ENCODE measurements at regions not wholly inside any gene's neighbourhood (a gene's known extent, or its start where the extent isn't known, plus 50 kb on each side); places are given as distances from the start of the nearest gene placed in this dataset.

DNA sequence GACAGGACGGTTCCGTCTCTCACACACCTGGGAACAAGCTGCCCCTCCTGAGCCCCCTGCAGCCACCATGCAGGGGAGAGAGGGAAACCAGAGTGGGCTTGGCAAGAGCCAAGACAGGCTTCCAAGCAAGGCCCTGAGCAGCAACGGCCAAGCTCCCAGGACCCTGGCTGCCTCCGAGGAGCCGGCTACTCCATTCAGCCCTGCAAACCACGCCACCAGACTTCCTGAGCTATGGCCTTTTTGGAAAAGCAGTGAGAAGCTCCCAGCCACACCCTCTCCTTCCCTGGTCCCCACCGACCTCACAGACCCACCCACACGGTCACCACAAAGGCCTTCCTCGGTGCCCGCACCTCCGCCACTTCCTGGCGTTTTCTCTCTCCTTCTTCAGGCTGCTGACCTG is 479.0 kb downstream of the BRD1 start:
- 33% methylated on average over 1 of the region's 12 CpGs; no CpG with 5 or more reads in 1 of the 2 experiments for WGBS, 2 experiments (ENCODE audit: extremely low coverage in 2 of 2, insufficient read length in 1 of 2)
- Histone ChIP-seq H3K9me3 (ENCODE audit: control insufficient read depth, insufficient read depth, low read length) (peaks cover 59% of the 10 kb centered on the region), H3K4me1 (ENCODE audit: control insufficient read depth, insufficient read depth, low read length) (no peaks in the 10 kb centered on the region), H2AFZ (replicated peaks; ENCODE audit: low read length, poor library complexity) (no peak overlapping the region), H2AK5ac (ENCODE audit: low read depth, low read length) (no peak overlapping the region), H3K27ac (ENCODE audit: insufficient read depth, low read length) (no peak overlapping the region), H3K23ac (ENCODE audit: low read depth, low read length) (no peak overlapping the region), H3K79me1 (ENCODE audit: low read depth in 1 of 2, low read length in 2 of 2) (no peaks in the 10 kb centered on the region), H4K8ac (ENCODE audit: low read depth in 2 of 2, low read length in 2 of 2) (no peak overlapping the region), H2BK20ac (ENCODE audit: low read depth, low read length) (no peak overlapping the region), H4K5ac (ENCODE audit: low read depth, low read length) (no peak overlapping the region), H4K91ac (ENCODE audit: insufficient read depth, low read depth, low read length) (no peak overlapping the region), H3K27me3 (ENCODE audit: control insufficient read depth, insufficient read depth, low read length) (no peaks in the 10 kb centered on the region), H2AK9ac (replicated peaks; ENCODE audit: low read depth, low read length, poor library complexity) (no peak overlapping the region), H3K9ac (ENCODE audit: low read depth, low read length) (no peak overlapping the region), H3K9me1 (ENCODE audit: insufficient read depth, low read length) (no peaks in the 10 kb centered on the region), H4K20me1 (ENCODE audit: insufficient read depth, low read length) (no peaks in the 10 kb centered on the region), H3K4me3 (ENCODE audit: insufficient read depth, low read depth, low read length) (no peak overlapping the region), H3K4me2 (ENCODE audit: low read depth, low read length) (no peak overlapping the region), H3K36me3 (ENCODE audit: control insufficient read depth, insufficient read depth, low read length) (no peaks in the 10 kb centered on the region), H3K56ac (ENCODE audit: extremely low read depth, insufficient read depth, low read length) (no peak overlapping the region), H2BK15ac (ENCODE audit: low read depth, low read length) (no peak overlapping the region), H3K18ac (ENCODE audit: low read depth, low read length) (no peak overlapping the region), H2BK120ac (ENCODE audit: low read depth, low read length) (no peak overlapping the region), H2BK5ac (ENCODE audit: low read depth, low read length, poor library complexity, severe bottlenecking) (no peak overlapping the region), H3K4ac (ENCODE audit: low read depth, low read length) (no peak overlapping the region), H3K14ac (replicated peaks; ENCODE audit: low read depth, low read length) (no peak overlapping the region)
- intact Hi-C loops (cut with micrococcal nuclease) (no loop called here), dilution Hi-C loops (cut with HindIII; ENCODE audit: low sequenced_read_pairs, unreplicated experiment) (no loop called here), in situ Hi-C loops (cut with MboI; ENCODE audit: low sequenced_read_pairs) (no loop called here)
- DNase-seq (no peak), ATAC-seq (ENCODE audit: low read depth) (no peak)
- TF ChIP-seq, protein P1, sequence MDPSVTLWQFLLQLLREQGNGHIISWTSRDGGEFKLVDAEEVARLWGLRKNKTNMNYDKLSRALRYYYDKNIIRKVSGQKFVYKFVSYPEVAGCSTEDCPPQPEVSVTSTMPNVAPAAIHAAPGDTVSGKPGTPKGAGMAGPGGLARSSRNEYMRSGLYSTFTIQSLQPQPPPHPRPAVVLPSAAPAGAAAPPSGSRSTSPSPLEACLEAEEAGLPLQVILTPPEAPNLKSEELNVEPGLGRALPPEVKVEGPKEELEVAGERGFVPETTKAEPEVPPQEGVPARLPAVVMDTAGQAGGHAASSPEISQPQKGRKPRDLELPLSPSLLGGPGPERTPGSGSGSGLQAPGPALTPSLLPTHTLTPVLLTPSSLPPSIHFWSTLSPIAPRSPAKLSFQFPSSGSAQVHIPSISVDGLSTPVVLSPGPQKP (IDR thresholded peaks at IDR 0.05; ENCODE audit: borderline replicate concordance, low read depth, low read length) = no peak
- TF ChIP-seq MAZ (IDR thresholded peaks at IDR 0.05; ENCODE audit: borderline replicate concordance, low read depth, low read length) (no peak), SMC3 (IDR thresholded peaks at IDR 0.05; ENCODE audit: low read depth, low read length) (no peak), FOS (IDR thresholded peaks at IDR 0.05; ENCODE audit: low read depth, low read length) (no peak), CEBPB (IDR thresholded peaks at IDR 0.05; ENCODE audit: low read depth, low read length) (no peak), RFX5 (IDR thresholded peaks at IDR 0.05; ENCODE audit: low read depth, low read length) (no peak), RAD21 (IDR thresholded peaks at IDR 0.05; ENCODE audit: low read length) (no peak)
- TF ChIP-seq, protein P2, sequence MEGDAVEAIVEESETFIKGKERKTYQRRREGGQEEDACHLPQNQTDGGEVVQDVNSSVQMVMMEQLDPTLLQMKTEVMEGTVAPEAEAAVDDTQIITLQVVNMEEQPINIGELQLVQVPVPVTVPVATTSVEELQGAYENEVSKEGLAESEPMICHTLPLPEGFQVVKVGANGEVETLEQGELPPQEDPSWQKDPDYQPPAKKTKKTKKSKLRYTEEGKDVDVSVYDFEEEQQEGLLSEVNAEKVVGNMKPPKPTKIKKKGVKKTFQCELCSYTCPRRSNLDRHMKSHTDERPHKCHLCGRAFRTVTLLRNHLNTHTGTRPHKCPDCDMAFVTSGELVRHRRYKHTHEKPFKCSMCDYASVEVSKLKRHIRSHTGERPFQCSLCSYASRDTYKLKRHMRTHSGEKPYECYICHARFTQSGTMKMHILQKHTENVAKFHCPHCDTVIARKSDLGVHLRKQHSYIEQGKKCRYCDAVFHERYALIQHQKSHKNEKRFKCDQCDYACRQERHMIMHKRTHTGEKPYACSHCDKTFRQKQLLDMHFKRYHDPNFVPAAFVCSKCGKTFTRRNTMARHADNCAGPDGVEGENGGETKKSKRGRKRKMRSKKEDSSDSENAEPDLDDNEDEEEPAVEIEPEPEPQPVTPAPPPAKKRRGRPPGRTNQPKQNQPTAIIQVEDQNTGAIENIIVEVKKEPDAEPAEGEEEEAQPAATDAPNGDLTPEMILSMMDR (conservative IDR thresholded peaks at IDR 0.05; ENCODE audit: low read depth, low read length) = no peak
- ChIA-PET CTCF (no interaction called here), POLR2A (ENCODE audit: unreplicated experiment) (no interaction called here)
- BruUV-seq (replicated peaks) = no TSS peak

Data from IMR-90 (cell line).